Ishikawa (cell line): ENCODE measurements at regions not wholly inside any gene's neighbourhood (a gene's known extent, or its start where the extent isn't known, plus 50 kb on each side); places are given as distances from the start of the nearest gene placed in this dataset.

ENCODE experiments used
- CEBPB ChIP-seq: IDR thresholded peaks from 2 replicates; pipeline ENCODE4 v1.6.1; 2012
- CREB1 ChIP-seq: IDR thresholded peaks from 2 replicates; pipeline ENCODE4 v1.6.1; 2012; ENCODE audit warnings: low read depth
- EGR1 ChIP-seq: IDR thresholded peaks from 2 replicates; pipeline ENCODE4 v1.6.1; 2012
- EP300 ChIP-seq: IDR thresholded peaks from 2 replicates; pipeline ENCODE4 v1.6.1; 2012; ENCODE audit warnings: borderline replicate concordance
- FOXM1 ChIP-seq: IDR thresholded peaks from 2 replicates; pipeline ENCODE4 v1.6.1; 2012; ENCODE audit warnings: low read depth, borderline replicate concordance
- MAX ChIP-seq: IDR thresholded peaks from 2 replicates; pipeline ENCODE4 v1.6.1; 2012
- NFIC ChIP-seq: IDR thresholded peaks from 2 replicates; pipeline ENCODE4 v1.6.1; 2012
- RAD21 ChIP-seq: IDR thresholded peaks from 2 replicates; pipeline ENCODE4 v1.6.1; 2012; ENCODE audit warnings: low read depth
- REST ChIP-seq: IDR thresholded peaks from 2 replicates; pipeline ENCODE4 v1.6.1; 2012; ENCODE audit warnings: low read depth, mild to moderate bottlenecking
- TAF1 ChIP-seq: IDR thresholded peaks from 2 replicates; pipeline ENCODE4 v1.6.1; 2012; ENCODE audit warnings: low read depth, mild to moderate bottlenecking
- TCF12 ChIP-seq: IDR thresholded peaks from 2 replicates; pipeline ENCODE4 v1.6.1; 2012; ENCODE audit warnings: low read depth
- TEAD4 ChIP-seq: IDR thresholded peaks from 2 replicates; pipeline ENCODE4 v1.6.1; 2012
- USF1 ChIP-seq: IDR thresholded peaks from 2 replicates; pipeline ENCODE4 v1.6.1; 2012
- YY1 ChIP-seq: IDR thresholded peaks from 2 replicates; pipeline ENCODE4 v1.6.1; 2012; ENCODE audit warnings: low read depth
- ZBTB7A ChIP-seq: IDR thresholded peaks from 2 replicates; pipeline ENCODE4 v1.6.1; 2012; ENCODE audit warnings: low read depth

- TF ChIP-seq REST, result no peak
- no peak for TF ChIP-seq TCF12
- peak; percentile 43 for TF ChIP-seq NFIC
These were observed 73.6 kb upstream of the DAB2 start for GRCh38 chr5:39498278-39498952.

- TF ChIP-seq NFIC (no peak), TAF1 (no peak), REST (no peak), CEBPB (no peak), MAX (no peak), TCF12 (no peak), YY1 (no peak), EGR1 (no peak), USF1 (no peak), EP300 (no peak), TEAD4 (no peak), ZBTB7A (no peak), CREB1 (no peak), RAD21 (no peak), FOXM1 (no peak)
These were observed 72.5 kb upstream of the DAB2 start for GRCh38 chr5:39497322-39497721.

- TF ChIP-seq EGR1, result no peak
- TF ChIP-seq TCF12, result no peak
- TF ChIP-seq EP300, result no peak
- TF ChIP-seq CREB1, result no peak
- no peak for TF ChIP-seq TEAD4
- no peak for TF ChIP-seq FOXM1
- TF ChIP-seq ZBTB7A, result no peak
- TF ChIP-seq REST, result no peak
- no peak for TF ChIP-seq TAF1
- no peak for TF ChIP-seq USF1
- no peak for TF ChIP-seq YY1
- no peak for TF ChIP-seq MAX
- TF ChIP-seq RAD21, result no peak
- no peak for TF ChIP-seq CEBPB
- TF ChIP-seq NFIC, result no peak
These were observed 70.4 kb upstream of the DAB2 start for GRCh38 chr5:39495227-39495626.

- TF ChIP-seq RAD21 (no peak), EGR1 (no peak), CREB1 (no peak), TEAD4 (no peak), YY1 (no peak), USF1 (no peak), TAF1 (no peak), NFIC (no peak), FOXM1 (no peak), MAX (no peak), CEBPB (no peak), EP300 (no peak), TCF12 (no peak), ZBTB7A (no peak), REST (no peak)
These were observed 69.8 kb upstream of the DAB2 start for GRCh38 chr5:39494534-39494933.
